NCI-H510A treated with DMSO at 0.1 percent for 48 hours (cell line): ENCODE measurements at regions not wholly inside any gene's neighbourhood (a gene's known extent, or its start where the extent isn't known, plus 50 kb on each side); places are given as distances from the start of the nearest gene placed in this dataset.
"Not testable (repeated sequence)": the region's sequence is repeated elsewhere in the genome, so short reads cannot be mapped to it uniquely, and the experiment has no call there.

Experiments used
- DNase-seq: peaks from one replicate; lab custom pipeline; 2025; lab: John Stamatoyannopoulos, UW

DNA sequence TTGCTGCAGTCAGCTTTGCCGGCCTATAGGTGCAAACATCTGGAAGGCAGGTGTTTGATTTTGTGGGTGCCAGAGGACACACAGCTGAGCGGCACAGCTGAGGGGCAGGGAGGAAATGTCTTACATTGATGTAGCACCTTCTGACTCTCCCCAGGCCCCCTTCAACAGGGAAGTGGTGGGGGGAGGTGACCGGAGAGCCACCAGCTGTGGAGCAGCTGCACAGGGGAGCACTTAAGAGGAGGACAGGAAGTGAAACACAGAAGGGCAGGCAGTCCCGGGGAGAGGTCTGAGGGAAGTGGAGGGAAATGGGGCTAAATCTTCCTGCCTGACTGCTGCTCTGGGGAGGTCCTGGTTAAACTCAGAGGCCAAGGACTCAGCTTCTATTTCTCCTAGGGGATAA is 409.1 kb downstream of the TNS1 start:
- DNase-seq: peak; percentile 38

DNA sequence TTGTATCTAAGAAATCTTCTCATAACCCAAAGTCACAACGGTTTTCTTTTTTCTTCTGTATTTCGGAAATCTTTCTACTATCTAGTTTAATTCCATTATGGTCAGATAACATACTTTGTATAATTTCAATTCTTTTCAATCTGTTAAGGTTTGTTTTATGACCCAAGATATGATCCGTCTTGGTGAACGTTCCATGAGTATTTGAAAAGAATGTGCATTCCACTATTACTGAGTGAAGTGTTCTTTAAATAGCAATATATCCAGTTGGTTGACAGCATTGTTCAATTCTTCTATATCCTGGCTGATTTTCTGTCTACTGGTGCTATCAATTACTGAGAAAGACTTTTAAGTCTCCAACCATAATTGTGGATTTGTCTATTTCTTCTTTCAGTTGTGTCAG is 414.5 kb downstream of the TNS1 start:
- peak; percentile 9 for DNase-seq

DNA sequence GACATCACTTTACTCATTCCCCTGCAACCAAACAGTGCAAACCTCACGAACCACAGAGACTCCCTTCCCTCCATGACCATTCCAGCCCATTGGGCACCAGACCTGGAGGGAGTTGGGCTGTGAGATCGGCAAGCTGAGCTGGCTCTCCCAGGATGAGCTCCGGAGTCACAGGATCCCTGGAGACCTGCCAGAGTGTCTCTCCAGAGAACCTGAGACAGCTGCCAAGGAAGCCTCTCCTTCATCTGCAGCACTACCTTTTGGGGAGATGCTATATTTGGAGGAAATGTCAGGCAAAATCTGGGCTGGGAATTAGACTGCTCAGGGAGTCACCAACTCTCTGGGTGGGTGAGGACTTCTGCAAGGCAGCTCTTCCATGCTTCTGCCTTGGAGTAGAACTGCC is 417.4 kb downstream of the TNS1 start:
- no peak for DNase-seq

DNA sequence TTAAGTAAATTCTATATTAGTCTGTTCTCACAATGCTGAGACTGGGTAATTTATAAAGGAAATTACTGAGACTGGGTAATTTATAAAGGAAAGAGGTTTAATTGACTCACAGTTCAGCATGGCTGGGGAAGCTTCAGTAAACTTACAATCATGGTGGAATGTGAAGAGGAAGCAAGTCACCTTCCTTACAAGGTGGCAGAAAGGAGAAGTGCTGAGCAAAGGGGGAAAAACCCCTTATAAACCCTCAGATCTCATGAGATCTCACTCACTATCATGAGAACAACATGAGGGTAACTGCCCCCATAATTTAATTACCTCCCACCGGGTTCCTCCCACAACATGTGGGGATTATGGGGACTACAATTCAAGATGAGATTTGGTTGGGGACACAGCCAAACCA is 422.4 kb downstream of the TNS1 start:
- not testable (repeated sequence) for DNase-seq

DNA sequence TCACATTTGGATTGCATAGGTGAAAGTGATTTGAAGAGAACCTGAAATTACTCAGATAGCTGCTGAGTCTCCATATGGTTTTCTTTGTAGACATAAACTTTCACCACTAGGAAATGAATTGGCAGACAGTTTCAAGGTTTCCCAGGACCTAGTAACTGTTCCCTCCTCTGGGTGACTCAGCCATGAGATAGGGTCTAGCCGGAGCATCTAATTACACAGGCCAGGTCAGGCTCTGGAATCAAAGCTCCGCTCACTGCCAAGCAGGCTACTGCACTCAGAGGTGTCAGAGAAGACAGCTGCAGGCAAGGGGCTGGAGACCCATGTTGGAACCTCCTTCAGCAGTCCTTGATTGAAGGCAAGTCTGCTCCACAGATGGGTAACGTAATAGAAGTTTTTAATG is 429.2 kb downstream of the TNS1 start:
- DNase-seq: no peak

DNA sequence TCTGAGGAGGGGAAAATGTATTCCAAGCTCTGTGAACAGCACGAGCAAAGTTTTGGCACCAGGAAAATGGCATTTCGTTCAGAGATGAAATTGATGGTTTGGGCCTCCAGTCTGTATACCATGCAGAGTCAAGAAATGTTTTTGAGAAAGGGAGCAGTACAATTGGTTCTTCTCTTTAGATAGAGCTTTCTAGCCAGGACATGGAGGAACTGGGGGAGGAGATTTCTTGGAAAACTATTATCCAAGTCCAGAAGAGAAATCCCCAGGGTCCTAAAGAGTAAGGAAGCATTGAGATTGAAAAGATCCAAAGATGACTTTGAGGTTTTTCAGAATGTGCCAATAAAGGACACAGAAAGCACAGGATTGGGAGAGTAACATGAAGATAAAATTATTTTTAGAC is 432.4 kb downstream of the TNS1 start:
- no peak for DNase-seq

DNA sequence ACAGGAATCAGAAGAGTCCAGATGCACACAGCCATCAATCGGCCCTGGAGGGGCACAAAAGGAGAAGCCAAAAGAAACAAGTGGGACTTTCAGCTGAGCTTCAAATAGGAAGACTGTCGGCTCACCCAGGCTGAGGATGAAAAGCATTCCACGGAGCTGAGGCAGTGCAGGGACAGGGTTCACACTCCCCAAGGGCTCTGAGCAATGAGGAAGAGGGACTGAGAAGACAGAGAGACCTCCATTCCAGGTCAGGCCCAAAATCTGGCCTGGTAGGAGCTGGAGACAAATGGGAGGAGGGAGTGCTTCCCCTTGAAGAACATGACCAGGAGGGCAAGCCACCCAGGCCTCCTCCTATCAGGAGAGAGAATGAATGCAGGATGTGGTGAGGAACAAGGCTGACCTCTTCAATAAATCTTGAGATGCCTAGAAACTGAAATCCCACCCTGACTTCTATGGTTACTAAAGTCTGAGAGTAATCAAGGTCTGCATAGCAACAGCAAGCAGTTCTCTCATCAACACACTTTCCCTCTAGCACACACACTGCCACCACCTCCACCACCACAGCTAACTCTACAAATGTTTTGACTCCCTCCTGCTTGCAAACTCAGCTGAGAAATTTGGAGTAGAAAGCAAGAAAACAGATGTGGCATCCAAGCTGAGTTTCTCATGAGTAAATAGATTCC is 434.4 kb downstream of the TNS1 start:
- no peak for DNase-seq

DNA sequence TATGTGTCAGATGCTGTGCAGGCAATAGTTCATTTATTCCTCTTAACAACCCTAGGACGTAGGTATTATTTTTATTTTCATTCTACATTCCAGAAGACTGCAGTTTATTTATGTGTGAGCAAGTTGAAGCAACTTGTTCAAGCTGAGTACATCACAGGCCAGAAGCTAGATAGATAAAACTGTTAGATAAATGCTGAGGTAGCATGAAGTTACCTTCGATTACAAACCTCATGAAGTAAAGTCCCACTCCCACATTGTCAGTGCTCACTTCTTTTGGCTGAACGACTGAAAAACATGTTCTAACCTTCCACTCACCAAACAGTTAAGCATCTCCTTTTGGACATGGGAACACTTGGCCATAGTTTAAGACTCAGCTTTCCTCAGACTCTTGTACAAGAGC is 439.2 kb downstream of the TNS1 start:
- DNase-seq: no peak

DNA sequence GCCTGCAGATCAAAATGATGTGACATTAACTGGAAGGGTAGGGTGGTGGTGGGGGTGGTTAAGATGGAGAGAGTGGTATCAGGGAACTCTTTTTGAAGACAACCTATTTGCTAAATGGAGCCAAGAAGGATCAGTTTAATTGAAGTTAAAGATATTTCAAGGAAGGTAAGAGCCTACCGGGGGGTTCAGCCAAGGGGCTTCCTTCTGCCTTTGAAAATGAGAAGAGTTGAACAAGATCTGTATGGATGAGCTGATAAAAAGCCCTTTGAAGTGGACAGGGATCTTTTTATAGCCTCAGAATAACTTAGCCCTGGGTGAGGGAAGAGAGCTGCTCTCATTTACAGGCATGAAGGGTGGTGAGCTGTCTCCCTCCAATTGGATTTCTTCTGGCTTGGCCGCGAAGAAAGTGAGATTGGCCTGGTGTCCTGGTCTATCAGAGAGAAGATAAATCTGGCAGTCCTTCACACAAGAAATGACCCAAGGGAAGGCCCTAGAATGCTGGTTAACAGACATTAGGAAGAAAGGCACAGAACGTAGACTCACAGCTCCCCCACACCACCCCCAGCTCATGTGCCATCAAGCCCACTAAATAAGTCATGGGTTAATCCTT is 439.8 kb downstream of the TNS1 start:
- DNase-seq: no peak

DNA sequence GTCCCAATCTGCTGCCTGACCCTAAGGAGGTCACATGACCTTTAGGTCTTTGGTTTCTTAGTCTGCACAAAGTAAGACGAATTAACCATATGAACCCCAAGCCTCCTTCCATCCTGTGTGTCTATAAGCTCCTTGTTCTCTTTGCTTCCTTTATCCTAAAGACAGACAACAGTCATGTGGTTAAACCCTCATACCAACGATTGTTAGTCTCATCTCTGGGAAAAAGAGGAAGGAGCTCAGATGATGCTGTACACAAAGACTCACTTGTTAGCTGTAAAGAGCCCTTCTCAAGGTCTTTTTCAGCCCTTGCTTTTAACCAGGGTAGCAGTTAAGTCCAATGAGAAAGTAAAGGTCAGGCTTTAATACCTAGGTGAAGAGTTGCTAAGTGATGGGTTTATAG is 443.7 kb downstream of the TNS1 start:
- no peak for DNase-seq

DNA sequence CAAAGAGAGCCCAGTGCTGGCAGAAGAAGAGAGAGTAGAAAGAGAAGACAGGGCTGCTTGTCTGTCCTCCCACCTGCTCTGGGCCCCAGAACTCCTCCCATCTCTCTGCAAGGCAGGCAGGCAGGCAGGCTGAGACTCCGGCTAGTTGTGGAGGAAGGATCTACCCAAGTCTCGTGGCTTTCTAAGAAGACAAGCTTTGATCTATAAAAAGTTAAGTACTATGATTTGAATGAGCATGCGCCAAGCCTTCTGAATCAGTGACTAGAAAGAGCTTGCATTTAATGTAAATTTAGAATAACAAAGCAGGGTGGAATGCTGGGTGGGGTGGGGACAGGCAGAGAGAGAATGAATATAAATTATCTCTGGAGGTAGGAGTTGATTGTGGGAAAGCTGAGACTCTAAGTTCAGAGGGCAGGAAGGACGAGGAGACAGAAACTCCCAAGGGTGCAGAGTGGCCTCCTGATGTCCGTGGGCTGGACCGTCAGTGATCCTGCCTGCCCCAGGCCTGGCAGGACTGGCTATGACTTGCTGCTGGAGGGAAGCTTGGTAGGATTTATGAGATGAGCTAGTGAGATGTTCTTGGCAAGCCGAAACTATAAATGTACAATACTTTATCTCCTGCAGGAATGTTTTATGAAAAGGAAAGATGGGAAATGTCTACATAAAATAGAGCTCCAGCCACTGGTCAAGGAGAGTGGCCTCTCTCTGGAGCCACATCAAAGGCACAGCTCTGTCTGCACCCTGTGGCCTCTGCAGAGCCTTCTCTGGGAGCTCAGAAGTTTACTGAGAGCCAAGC is 447.5 kb downstream of the TNS1 start:
- no peak for DNase-seq

DNA sequence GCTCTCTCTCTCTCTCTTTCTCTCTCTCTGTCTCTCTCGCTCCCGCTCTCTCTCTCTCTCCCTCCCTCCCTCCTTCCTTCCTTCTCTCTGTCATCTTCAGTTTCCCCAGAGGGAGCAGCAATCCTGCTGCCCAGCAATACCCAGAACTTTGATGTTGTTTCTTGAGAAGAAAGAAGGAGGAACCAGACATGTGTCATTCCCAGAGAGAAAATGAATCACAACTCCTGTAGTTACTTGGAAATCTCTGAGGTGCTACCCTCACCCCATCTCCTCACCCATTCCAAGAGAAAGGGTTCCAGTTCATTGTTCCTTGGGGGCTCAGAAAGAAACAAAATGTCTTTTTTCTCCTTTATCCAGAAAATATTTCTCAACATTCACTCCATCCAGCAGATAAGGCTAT is 449.1 kb downstream of the TNS1 start:
- DNase-seq: no peak

DNA sequence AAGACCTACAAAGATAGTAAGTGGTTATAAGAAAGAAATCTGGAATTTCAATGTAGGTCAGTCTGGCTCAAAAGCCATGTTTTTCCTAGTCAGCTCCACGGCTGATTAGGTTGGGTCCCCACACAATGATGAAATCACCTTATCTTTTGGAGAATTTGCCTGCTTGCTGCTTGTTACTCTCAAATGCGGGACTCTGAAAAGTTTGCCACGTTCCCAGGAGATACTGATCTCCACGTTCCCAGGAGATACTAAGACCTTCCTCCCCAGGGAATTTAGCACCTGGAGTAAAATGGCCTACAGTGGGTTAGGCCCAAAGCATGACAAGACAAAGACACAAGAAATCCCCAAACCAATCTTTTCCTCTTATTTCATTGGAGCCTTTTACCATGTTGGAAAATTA is 449.6 kb downstream of the TNS1 start:
- no peak for DNase-seq

DNA sequence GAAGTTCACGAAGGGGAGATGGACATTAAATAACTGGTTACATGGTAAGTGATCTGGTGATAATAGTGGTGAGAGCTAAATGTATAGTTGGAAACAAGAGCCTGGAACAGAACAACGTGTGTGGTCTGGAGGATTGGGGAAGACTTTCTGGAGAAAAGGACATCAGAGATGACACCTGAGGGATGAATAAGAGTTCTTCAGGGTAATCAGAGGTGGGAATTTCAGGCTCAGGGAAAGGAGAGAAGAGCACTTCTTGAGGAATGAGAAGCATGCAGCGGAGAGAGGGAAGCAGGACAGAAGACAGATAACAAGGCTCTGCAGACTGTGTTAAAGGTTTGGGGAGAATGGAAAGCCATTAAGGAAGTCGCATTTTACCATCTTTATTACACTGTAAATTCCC is 450.7 kb downstream of the TNS1 start:
- no peak for DNase-seq

DNA sequence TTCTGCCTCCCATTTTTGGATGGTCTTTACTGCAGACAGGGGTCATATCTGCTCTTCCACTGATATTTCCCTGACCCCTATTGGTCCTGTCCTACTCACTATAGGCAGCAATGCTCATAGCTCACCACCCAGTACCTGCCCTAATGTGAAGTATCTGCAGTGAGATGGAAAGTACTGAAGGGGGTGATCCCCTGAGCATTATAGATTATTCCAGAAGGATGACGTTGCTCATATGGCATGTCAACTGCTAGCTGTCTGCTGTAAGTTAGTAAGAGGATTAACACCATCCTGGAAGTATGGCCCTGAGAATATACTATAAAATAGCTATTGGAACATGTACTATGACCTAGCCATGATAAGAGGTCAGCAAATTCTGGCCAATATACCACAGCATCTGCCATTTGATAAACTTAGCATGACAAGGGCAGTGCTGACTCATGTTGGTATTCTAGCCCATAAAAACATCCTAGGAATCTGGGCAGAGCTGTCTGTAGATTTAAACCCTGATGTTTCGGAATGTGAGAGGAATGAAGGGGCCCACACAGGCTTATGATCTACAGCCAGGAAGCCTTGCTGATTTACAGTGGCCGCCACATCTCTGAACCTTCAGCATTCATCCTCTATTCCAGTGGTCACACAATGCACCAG is 451.4 kb downstream of the TNS1 start:
- no peak for DNase-seq

DNA sequence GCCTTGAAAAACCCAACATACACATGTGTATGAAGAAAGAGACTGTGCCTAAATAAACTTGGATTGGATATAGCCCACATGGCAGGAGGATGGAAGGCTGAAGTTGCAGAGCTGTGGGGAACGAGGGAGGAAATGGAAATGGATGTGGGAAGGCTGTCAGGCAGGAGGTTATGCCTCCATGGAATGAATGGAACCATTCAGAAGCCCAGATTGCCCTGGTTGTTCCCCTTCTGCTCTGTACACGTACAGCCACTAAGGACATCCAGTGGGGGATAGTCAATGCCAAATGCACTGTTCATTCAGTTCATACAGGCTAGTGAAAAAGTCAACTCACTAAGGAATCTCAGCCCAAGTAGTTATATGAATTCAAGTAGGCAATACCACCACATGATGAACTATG is 463.7 kb downstream of the TNS1 start:
- no peak for DNase-seq

DNA sequence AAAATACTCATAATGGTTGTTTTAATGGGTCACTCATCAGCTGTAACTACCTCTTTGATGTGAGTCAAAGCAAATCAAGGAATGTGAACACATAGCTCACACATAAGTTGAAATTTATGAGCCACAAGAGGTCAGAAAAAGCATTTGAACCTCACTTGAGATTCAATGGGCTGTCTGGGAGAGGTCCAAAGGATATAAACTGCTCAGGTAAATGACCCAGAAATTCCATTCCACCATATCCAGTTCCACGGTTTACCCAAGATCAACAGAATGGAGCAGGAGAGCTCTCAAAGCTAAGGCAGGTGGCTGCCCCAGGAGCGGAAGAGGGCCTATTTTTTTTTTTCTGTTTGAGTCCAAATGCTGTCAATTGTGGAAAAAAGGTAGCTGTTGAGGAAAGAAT is 464.1 kb downstream of the TNS1 start:
- DNase-seq: peak; percentile 63

DNA sequence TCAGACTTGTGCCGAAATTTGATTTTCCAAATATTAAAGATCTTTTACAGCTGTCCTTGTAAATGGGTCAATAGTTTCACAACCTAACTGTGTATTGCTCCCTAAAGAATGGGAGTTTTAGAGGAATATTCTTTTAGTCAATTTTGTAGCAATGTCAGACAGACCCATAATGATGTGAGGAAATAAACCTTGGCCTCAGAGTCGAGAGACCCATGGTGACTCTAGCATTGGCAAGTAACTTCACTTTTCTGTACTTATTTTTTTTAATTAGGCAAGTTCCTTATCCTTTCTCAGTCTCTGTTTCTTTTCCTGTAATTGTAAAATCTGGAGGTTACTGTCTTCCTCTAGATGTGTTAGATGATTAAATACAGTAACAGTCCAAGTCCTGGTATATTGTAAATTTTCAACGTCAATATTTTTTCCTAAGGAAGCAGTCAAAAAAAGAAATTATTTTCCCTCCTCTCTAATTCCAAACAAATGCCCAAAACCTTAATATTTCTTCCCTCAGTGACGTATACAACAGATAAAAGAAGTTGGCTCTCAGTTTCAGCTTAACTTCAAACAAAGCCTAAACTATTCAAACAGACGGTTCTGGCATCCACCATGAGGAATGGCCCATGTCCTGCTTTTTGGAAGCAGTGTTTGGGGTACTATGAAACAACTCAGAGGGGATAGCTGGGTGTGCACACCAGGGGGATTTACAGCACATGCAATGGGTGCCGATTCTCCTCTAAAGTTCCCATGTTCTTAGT is 466.7 kb downstream of the TNS1 start:
- DNase-seq: no peak

DNA sequence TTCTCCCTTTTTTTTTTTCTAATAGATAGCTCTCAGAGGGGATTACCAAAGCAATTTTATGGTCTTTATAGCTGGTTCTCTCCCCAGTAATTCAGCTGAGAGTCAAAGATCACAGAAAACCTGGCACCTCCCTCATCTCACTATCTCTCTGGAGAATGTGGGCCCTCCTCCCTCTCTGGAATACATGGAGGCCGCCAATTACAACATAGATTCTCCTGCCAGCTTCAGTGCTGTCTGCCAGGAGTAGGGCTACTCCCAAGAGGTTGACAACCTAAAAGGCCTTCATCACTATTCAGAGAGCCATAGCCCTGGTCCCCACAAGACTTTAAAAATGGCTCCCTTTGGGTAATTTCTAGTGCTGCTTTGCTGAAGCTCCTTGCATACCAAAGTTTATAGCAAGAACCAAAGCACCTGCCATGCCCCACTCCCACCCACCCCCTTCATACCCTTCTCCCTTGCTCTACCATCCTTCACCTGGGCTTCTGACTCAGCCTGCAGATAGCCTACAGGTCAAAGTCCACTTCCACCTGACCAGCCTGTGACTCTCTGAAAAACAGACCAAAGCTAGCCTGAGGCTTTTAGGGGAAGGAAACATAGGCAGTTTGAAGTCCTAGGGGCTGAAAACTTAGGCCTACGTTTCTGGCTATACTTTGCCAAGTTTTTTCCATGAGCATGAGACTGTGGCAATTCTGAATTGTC is 472.3 kb downstream of the TNS1 start:
- DNase-seq: no peak

DNA sequence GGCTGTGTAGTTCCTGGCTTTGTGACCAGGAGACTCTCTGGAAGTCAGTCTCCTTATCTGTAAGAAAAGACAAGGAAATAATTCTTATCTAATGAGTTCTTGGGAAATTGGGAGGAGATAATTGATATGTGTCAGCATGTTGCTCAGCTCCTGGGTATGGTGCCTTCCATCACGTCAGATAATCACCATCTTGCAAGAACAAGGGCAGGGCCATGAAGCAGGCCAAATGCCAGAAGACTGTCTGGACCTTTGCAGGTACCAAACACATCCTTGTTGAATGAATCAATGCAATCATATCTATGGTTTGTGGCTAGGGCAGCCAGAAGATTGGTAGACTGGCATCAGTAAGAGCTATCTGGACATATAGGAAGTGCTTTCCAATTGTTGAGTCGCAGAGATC is 473.5 kb downstream of the TNS1 start:
- DNase-seq: no peak

DNA sequence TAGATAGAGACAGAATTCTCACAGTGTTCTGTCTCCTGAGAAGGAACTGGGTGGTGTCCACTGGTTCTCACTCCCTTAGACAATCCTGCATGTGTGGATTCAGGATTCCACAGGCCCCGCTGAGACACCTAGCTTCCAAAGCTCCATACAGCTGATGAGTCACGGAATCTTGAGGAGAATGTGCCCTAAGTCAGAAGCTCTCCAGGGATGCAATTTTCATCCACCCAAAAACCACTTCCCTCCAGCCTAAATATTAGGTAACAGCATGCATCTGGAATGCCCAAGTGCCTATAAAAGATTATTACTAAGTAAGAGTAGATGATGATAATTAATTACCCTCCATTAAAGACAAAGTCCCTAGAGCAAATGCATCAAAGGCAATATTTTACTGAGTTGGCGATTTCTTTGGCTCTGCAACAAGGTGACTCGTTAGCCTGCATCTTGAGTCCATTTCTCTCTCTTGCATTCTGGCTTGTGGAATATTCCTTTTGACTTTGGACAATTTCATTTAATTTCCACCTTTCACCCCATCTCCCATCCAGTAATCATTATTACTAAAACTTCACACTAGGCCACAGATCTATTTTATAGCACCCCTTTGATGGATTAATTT is 475.1 kb downstream of the TNS1 start:
- DNase-seq: no peak
